Loucy (cell line): ENCODE measurements at regions not wholly inside any gene's neighbourhood (a gene's known extent, or its start where the extent isn't known, plus 50 kb on each side); places are given as distances from the start of the nearest gene placed in this dataset.

Experiments
- H2AFZ ChIP-seq: fragments of 200-600 bp; sonication (generic); 2 replicates; pipeline ENCODE4 v1.6.0; 2016; ENCODE audit warnings: antibody characterized with exemption, mild to moderate bottlenecking, low read length, moderate library complexity
- H3F3A ChIP-seq: fragments of 200-600 bp; 2 replicates; pipeline ENCODE4 v1.6.0; 2016; ENCODE audit warnings: antibody characterized with exemption, low read depth, mild to moderate bottlenecking
- H3K27me3 ChIP-seq: fragments of 200-600 bp; sonication (generic); 2 replicates; pipeline ENCODE4 v1.6.1; 2014; ENCODE audit warnings: low read length, mild to moderate bottlenecking; ENCODE audit not compliant: insufficient read depth, poor library complexity, severe bottlenecking
- H3K36me3 ChIP-seq: fragments of 200-600 bp; sonication (generic); 2 replicates; pipeline ENCODE4 v1.6.1; 2016; ENCODE audit warnings: low read length; ENCODE audit not compliant: insufficient read depth
- H3K4me1 ChIP-seq: fragments of 200-600 bp; sonication (generic); 2 replicates; pipeline ENCODE4 v1.5.1; 2014; ENCODE audit warnings: low read length, mild to moderate bottlenecking; ENCODE audit not compliant: insufficient read depth, poor library complexity, severe bottlenecking
- H3K4me2 ChIP-seq: fragments of 200-600 bp; sonication (generic); 2 replicates; pipeline ENCODE4 v1.6.0; 2014; ENCODE audit warnings: antibody characterized with exemption, low read length, low read depth, mild to moderate bottlenecking; ENCODE audit not compliant: poor library complexity, severe bottlenecking
- H3K4me3 ChIP-seq: fragments of 200-600 bp; sonication (generic); 2 replicates; pipeline ENCODE4 v1.5.1; 2014; ENCODE audit warnings: low read length, mild to moderate bottlenecking, mixed read lengths; ENCODE audit not compliant: poor library complexity, severe bottlenecking
- H3K79me2 ChIP-seq: fragments of 200-600 bp; sonication (generic); 2 replicates; pipeline ENCODE4 v1.6.1; 2014; ENCODE audit warnings: low read length; ENCODE audit not compliant: insufficient read depth
- H3K9ac ChIP-seq: fragments of 200-600 bp; sonication (generic); 2 replicates; pipeline ENCODE4 v1.6.0; 2014; ENCODE audit warnings: mild to moderate bottlenecking, low read depth, low read length, moderate library complexity; ENCODE audit not compliant: poor library complexity, severe bottlenecking
- H3K9me2 ChIP-seq: fragments of 200-600 bp; sonication (generic); replicated peaks from 2 replicates; pipeline ENCODE4 v1.6.1; 2016; ENCODE audit warnings: low read depth, low read length, mixed read lengths
- H3K9me3 ChIP-seq: fragments of 200-600 bp; sonication (generic); 2 replicates; pipeline ENCODE4 v1.6.1; 2014; ENCODE audit warnings: mild to moderate bottlenecking, antibody characterized with exemption, low read length, low read depth; ENCODE audit not compliant: insufficient read depth
- H4K20me1 ChIP-seq: fragments of 200-600 bp; sonication (generic); 2 replicates; pipeline ENCODE4 v1.6.0; 2014; ENCODE audit warnings: antibody characterized with exemption, low read length, mild to moderate bottlenecking; ENCODE audit not compliant: insufficient read depth, poor library complexity, severe bottlenecking
- EZH2phosphoT487 ChIP-seq: fragments of 200-600 bp; IDR thresholded peaks from 2 replicates; pipeline ENCODE4 v1.6.1; 2018; ENCODE audit warnings: antibody characterized with exemption, mild to moderate bottlenecking, moderate library complexity, borderline replicate concordance
- TF ChIP-seq, protein P1 (sequence below): fragments of 200-600 bp; sonication (generic); conservative IDR thresholded peaks from 2 replicates; pipeline ENCODE4 v1.5.1; 2014; ENCODE audit warnings: mild to moderate bottlenecking, antibody characterized with exemption, low read length

DNA sequence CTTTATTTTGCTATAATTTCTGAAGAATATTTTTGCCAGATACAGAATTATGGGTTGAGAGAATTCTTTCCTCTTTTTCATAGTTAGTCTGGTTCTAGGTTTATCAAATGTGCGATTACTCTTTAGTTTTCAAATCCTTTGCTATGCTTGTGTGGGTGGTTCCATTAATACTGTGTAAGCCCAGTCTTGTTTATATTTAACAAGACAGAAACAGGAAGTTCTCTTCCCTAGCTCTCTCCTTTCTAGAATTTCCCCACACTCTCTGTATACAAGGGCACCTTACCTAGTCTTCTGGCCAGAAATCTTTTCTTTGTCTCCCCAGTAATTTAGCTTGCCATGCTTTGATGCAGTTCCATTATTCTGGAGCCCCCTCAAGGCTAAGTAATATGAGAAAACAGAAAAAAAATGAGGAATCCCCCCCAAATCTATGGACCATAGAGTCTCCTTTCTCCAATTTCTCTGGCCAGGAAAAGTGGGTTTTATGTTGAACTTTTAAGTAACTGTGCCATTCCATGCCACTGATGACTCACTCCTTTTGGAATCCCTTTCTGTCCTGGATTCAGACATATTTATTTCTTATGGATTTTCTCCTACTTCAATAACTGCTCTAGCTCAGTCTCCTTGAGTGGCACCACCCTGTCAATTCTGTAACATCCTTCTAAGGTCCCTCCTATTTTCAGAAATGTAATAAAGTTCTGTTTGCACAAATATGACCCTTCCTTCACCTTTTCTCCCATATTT is 1714.1 kb downstream of the EFNA5 start:
- Histone ChIP-seq H3K4me2 (no peak overlapping the region), H4K20me1 (no peaks in the 10 kb centered on the region), H3K4me1 (no peaks in the 10 kb centered on the region), H3K9ac (no peak overlapping the region), H3K4me3 (no peak overlapping the region), H3K79me2 (no peaks in the 10 kb centered on the region), H2AFZ (no peak overlapping the region), H3K9me3 (no peaks in the 10 kb centered on the region), H3K36me3 (no peaks in the 10 kb centered on the region), H3F3A (no peaks in the 10 kb centered on the region), H3K9me2 (no peaks in the 10 kb centered on the region), H3K27me3 (no peaks in the 10 kb centered on the region)
- TF ChIP-seq EZH2phosphoT487, result no peak
- TF ChIP-seq, protein P1, sequence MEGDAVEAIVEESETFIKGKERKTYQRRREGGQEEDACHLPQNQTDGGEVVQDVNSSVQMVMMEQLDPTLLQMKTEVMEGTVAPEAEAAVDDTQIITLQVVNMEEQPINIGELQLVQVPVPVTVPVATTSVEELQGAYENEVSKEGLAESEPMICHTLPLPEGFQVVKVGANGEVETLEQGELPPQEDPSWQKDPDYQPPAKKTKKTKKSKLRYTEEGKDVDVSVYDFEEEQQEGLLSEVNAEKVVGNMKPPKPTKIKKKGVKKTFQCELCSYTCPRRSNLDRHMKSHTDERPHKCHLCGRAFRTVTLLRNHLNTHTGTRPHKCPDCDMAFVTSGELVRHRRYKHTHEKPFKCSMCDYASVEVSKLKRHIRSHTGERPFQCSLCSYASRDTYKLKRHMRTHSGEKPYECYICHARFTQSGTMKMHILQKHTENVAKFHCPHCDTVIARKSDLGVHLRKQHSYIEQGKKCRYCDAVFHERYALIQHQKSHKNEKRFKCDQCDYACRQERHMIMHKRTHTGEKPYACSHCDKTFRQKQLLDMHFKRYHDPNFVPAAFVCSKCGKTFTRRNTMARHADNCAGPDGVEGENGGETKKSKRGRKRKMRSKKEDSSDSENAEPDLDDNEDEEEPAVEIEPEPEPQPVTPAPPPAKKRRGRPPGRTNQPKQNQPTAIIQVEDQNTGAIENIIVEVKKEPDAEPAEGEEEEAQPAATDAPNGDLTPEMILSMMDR, result no peak

- Histone ChIP-seq H3K4me3 (no peak overlapping the region), H3K4me1 (no peaks in the 10 kb centered on the region), H3K36me3 (no peaks in the 10 kb centered on the region), H3F3A (no peaks in the 10 kb centered on the region), H3K9ac (no peak overlapping the region), H3K4me2 (no peak overlapping the region), H3K27me3 (no peaks in the 10 kb centered on the region), H2AFZ (no peak overlapping the region), H3K9me2 (no peaks in the 10 kb centered on the region), H3K9me3 (no peaks in the 10 kb centered on the region), H3K79me2 (no peaks in the 10 kb centered on the region), H4K20me1 (no peaks in the 10 kb centered on the region)
- no peak for TF ChIP-seq EZH2phosphoT487
- TF ChIP-seq, protein P1, result no peak
These were observed 1716.4 kb downstream of the EFNA5 start for GRCh38 chr5:105954341-105954740.

DNA sequence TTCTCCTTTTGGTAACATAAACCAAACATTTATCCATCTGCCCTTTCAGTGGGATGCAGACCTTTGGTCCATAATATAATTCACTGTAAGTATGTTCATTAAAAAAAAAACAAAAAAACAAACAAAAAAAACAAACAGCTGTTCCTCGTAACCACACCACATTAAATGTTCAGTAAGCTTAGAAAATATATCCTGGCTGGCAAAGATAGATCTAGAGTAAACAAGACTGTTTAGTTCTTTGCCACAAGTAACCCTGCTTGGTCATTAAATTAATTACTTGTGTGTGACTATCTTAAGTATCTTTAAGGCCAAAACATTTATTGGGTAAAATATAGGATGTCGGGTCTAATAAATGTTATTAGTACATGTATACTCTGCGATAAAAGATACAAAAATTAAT is 1717.1 kb downstream of the EFNA5 start:
- H3K4me2 ChIP-seq, result no peak overlapping the region
- no peaks in the 10 kb centered on the region for H4K20me1 ChIP-seq
- H3K9me3 ChIP-seq, result no peaks in the 10 kb centered on the region
- H2AFZ ChIP-seq, result no peak overlapping the region
- H3K79me2 ChIP-seq, result no peaks in the 10 kb centered on the region
- H3F3A ChIP-seq, result no peaks in the 10 kb centered on the region
- no peaks in the 10 kb centered on the region for H3K9me2 ChIP-seq
- no peaks in the 10 kb centered on the region for H3K36me3 ChIP-seq
- H3K9ac ChIP-seq, result no peak overlapping the region
- TF ChIP-seq EZH2phosphoT487, result no peak
- TF ChIP-seq, protein P1, result no peak
- H3K4me1 ChIP-seq, result no peaks in the 10 kb centered on the region
- no peaks in the 10 kb centered on the region for H3K27me3 ChIP-seq
- no peak overlapping the region for H3K4me3 ChIP-seq
